GM23338 (cell line): ENCODE measurements at regions not wholly inside any gene's neighbourhood (a gene's known extent, or its start where the extent isn't known, plus 50 kb on each side); places are given as distances from the start of the nearest gene placed in this dataset.

Experiments
- ATAC-seq: fragments of 200-7000 bp; cut with Tn5 transposase; 3 replicates; pipeline ENCODE4 v1.9.1; 2020
- DNase-seq: peaks from one replicate; pipeline ENCODE4 v3.0.0-alpha.2; 2015; ENCODE audit warnings: low spot score
- H2AFZ ChIP-seq: fragments of 200-600 bp; sonication (generic); 2 replicates; pipeline ENCODE4 v1.8.0; 2016; ENCODE audit warnings: antibody characterized with exemption, mild to moderate bottlenecking, moderate library complexity
- H3F3A ChIP-seq: fragments of 200-600 bp; sonication (generic); replicated peaks from 2 replicates; pipeline ENCODE4 v1.8.0; 2017; ENCODE audit warnings: antibody characterized with exemption, mixed run types, low read depth
- H3K27ac ChIP-seq: fragments of 200-600 bp; sonication (generic); 2 replicates; pipeline ENCODE4 v1.6.1; 2016; ENCODE audit warnings: low read depth
- H3K27me3 ChIP-seq: fragments of 200-600 bp; sonication (generic); 2 replicates; pipeline ENCODE4 v1.8.0; 2016; ENCODE audit warnings: mild to moderate bottlenecking, mixed run types, moderate library complexity; ENCODE audit not compliant: insufficient read depth
- H3K36me3 ChIP-seq: fragments of 200-600 bp; sonication (generic); 2 replicates; pipeline ENCODE4 v1.8.0; 2016; ENCODE audit warnings: mild to moderate bottlenecking; ENCODE audit not compliant: insufficient read depth
- H3K4me1 ChIP-seq: fragments of 200-600 bp; sonication (generic); 2 replicates; pipeline ENCODE4 v1.8.0; 2016; ENCODE audit warnings: mild to moderate bottlenecking, moderate library complexity; ENCODE audit not compliant: insufficient read depth
- H3K4me2 ChIP-seq: fragments of 200-600 bp; sonication (generic); 2 replicates; pipeline ENCODE4 v1.7.1; 2017; ENCODE audit warnings: mixed run types
- H3K4me3 ChIP-seq: fragments of 200-600 bp; sonication (generic); 2 replicates; pipeline ENCODE4 v1.6.1; 2016; ENCODE audit warnings: mixed run types
- H3K79me2 ChIP-seq: fragments of 200-600 bp; sonication (generic); replicated peaks from 2 replicates; pipeline ENCODE4 v1.8.0; 2017; ENCODE audit warnings: mild to moderate bottlenecking; ENCODE audit not compliant: insufficient read depth
- H3K9me2 ChIP-seq: fragments of 200-600 bp; sonication (generic); 2 replicates; pipeline ENCODE4 v1.8.0; 2017; ENCODE audit not compliant: insufficient read depth
- H4K20me1 ChIP-seq: fragments of 200-600 bp; sonication (generic); replicated peaks from 2 replicates; pipeline ENCODE4 v1.8.0; 2017; ENCODE audit warnings: mild to moderate bottlenecking; ENCODE audit not compliant: insufficient read depth
- H3K27ac Mint-ChIP-seq: 2 replicates; pipeline ENCODE4 v1.8.0; 2020; ENCODE audit warnings: inconsistent platforms, mild to moderate bottlenecking, moderate library complexity, mixed read lengths
- H3K27me3 Mint-ChIP-seq: 3 replicates; pipeline ENCODE4 v1.8.0; 2022; ENCODE audit warnings: low read depth, mild to moderate bottlenecking, moderate library complexity, mixed read lengths, inconsistent platforms; ENCODE audit not compliant: insufficient read depth, poor library complexity
- H3K36me3 Mint-ChIP-seq: 3 replicates; pipeline ENCODE4 v1.8.0; 2021; ENCODE audit warnings: low read depth, mild to moderate bottlenecking, inconsistent platforms, moderate library complexity, mixed read lengths
- H3K4me1 Mint-ChIP-seq: 3 replicates; pipeline ENCODE4 v1.8.0; 2020; ENCODE audit warnings: mild to moderate bottlenecking, inconsistent platforms, mixed read lengths
- H3K4me3 Mint-ChIP-seq: 3 replicates; pipeline ENCODE4 v1.8.0; 2021; ENCODE audit warnings: moderate library complexity, mild to moderate bottlenecking, inconsistent platforms, mixed read lengths
- H3K9me3 Mint-ChIP-seq: 3 replicates; pipeline ENCODE4 v1.8.0; 2020; ENCODE audit warnings: moderate library complexity, mild to moderate bottlenecking, inconsistent platforms, mixed read lengths
- CREB1 ChIP-seq: fragments of 250-450 bp; sonication (Bioruptor Pico); IDR thresholded peaks from 2 replicates; pipeline ENCODE4 v1.5.0; 2020; ENCODE audit warnings: low read depth, mild to moderate bottlenecking, moderate library complexity
- EZH2 ChIP-seq: fragments of 200-600 bp; sonication (generic); IDR thresholded peaks from one replicate; pipeline ENCODE4 v1.8.0; 2017; ENCODE audit warnings: antibody characterized with exemption, mild to moderate bottlenecking, low read depth; ENCODE audit not compliant: unreplicated experiment
- EZH2phosphoT487 ChIP-seq: fragments of 200-600 bp; sonication (generic); IDR thresholded peaks from one replicate; pipeline ENCODE4 v1.8.1; 2018; ENCODE audit warnings: antibody characterized with exemption; ENCODE audit not compliant: unreplicated experiment
- JUNB ChIP-seq: IDR thresholded peaks from one replicate; pipeline ENCODE4 v1.6.1; 2016; ENCODE audit warnings: antibody characterized with exemption; ENCODE audit not compliant: unreplicated experiment
- POLR2AphosphoS5 ChIP-seq: IDR thresholded peaks from 2 replicates; pipeline ENCODE4 v1.6.1; 2016; ENCODE audit warnings: antibody characterized with exemption, low read depth
- STAT1 ChIP-seq: IDR thresholded peaks from one replicate; pipeline ENCODE4 v1.6.1; 2016; ENCODE audit warnings: antibody characterized with exemption; ENCODE audit not compliant: unreplicated experiment
- ZNF114 ChIP-seq: fragments of 250-450 bp; sonication (Bioruptor Pico); IDR thresholded peaks from 2 replicates; pipeline ENCODE4 v1.5.0; 2020; ENCODE audit warnings: mild to moderate bottlenecking, moderate library complexity
- ZNF331 ChIP-seq: fragments of 250-450 bp; sonication (Bioruptor Pico); IDR thresholded peaks from 2 replicates; pipeline ENCODE4 v1.5.0; 2020; ENCODE audit warnings: low read depth, mild to moderate bottlenecking, moderate library complexity
- TF ChIP-seq, protein P1 (sequence below): IDR thresholded peaks from one replicate; pipeline ENCODE4 v1.6.1; 2018; ENCODE audit warnings: antibody characterized with exemption; ENCODE audit not compliant: unreplicated experiment
- TF ChIP-seq, protein P2 (sequence below): fragments of 250-450 bp; sonication (Bioruptor Pico); IDR thresholded peaks from 2 replicates; pipeline ENCODE4 v1.5.0; 2020; ENCODE audit warnings: mild to moderate bottlenecking, moderate library complexity
- TF ChIP-seq, protein P3 (sequence below), 2 experiments: fragments of 200-600 bp in 1 of 2; sonication (generic) in 1 of 2; conservative IDR thresholded peaks; 2 replicates each; pipeline versions ENCODE4 v1.5.1 to v1.6.1; 2016 to 2017; ENCODE audit warnings: antibody characterized with exemption in 2 of 2, low read depth in 2 of 2, mild to moderate bottlenecking in 2 of 2, moderate library complexity in 1 of 2
- TF ChIP-seq, protein P4 (sequence below): IDR thresholded peaks from 2 replicates; pipeline ENCODE4 v1.6.1; 2016; ENCODE audit warnings: antibody characterized with exemption

DNA sequence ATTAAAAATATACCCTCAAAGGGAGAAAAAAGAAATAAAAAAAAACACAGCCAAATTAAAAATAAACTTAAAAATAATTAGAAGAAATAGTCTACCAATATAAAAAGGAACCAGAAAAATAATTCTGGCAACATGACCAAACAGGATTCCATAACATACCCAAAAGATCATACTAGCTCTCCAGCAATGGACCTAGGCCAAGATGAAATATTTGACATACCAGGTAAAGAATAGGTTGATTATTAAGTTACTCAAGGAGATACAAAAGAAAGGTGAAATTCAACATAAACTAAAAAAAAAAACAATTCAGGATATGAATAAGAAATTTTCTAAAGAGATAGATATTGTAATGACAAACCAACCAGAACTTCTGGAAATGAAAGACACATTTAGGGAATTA is 121.3 kb upstream of the SCAF11 start:
- DNase-seq (no peak), ATAC-seq (no peak)
- no peak overlapping the region for H2AFZ ChIP-seq
- no peaks in the 10 kb centered on the region for H3K36me3 ChIP-seq
- no peaks in the 10 kb centered on the region for H3F3A ChIP-seq
- no peak overlapping the region for H3K4me3 ChIP-seq
- peaks cover 6% of the 10 kb centered on the region; the same call in 2 of the 3 replicates for H3K4me1 Mint-ChIP-seq
- H3K27me3 Mint-ChIP-seq, result no peaks in the 10 kb centered on the region
- H3K27me3 ChIP-seq, result no peaks in the 10 kb centered on the region
- no peaks in the 10 kb centered on the region for H3K79me2 ChIP-seq
- no peaks in the 10 kb centered on the region for H4K20me1 ChIP-seq
- no peak overlapping the region for H3K4me2 ChIP-seq
- H3K9me3 Mint-ChIP-seq, result peaks cover 11% of the 10 kb centered on the region; the same call in 2 of the 3 replicates
- no peak overlapping the region for H3K27ac Mint-ChIP-seq
- H3K4me3 Mint-ChIP-seq, result no peak overlapping the region
- H3K27ac ChIP-seq, result no peak overlapping the region
- TF ChIP-seq, protein P1, sequence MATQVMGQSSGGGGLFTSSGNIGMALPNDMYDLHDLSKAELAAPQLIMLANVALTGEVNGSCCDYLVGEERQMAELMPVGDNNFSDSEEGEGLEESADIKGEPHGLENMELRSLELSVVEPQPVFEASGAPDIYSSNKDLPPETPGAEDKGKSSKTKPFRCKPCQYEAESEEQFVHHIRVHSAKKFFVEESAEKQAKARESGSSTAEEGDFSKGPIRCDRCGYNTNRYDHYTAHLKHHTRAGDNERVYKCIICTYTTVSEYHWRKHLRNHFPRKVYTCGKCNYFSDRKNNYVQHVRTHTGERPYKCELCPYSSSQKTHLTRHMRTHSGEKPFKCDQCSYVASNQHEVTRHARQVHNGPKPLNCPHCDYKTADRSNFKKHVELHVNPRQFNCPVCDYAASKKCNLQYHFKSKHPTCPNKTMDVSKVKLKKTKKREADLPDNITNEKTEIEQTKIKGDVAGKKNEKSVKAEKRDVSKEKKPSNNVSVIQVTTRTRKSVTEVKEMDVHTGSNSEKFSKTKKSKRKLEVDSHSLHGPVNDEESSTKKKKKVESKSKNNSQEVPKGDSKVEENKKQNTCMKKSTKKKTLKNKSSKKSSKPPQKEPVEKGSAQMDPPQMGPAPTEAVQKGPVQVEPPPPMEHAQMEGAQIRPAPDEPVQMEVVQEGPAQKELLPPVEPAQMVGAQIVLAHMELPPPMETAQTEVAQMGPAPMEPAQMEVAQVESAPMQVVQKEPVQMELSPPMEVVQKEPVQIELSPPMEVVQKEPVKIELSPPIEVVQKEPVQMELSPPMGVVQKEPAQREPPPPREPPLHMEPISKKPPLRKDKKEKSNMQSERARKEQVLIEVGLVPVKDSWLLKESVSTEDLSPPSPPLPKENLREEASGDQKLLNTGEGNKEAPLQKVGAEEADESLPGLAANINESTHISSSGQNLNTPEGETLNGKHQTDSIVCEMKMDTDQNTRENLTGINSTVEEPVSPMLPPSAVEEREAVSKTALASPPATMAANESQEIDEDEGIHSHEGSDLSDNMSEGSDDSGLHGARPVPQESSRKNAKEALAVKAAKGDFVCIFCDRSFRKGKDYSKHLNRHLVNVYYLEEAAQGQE, result no peak
- TF ChIP-seq POLR2AphosphoS5, result no peak
- no peak for TF ChIP-seq STAT1
- no peak for TF ChIP-seq CREB1 (CRISPR knock-in tag)
- TF ChIP-seq ZNF331 (CRISPR knock-in tag), result no peak
- TF ChIP-seq, protein P2, sequence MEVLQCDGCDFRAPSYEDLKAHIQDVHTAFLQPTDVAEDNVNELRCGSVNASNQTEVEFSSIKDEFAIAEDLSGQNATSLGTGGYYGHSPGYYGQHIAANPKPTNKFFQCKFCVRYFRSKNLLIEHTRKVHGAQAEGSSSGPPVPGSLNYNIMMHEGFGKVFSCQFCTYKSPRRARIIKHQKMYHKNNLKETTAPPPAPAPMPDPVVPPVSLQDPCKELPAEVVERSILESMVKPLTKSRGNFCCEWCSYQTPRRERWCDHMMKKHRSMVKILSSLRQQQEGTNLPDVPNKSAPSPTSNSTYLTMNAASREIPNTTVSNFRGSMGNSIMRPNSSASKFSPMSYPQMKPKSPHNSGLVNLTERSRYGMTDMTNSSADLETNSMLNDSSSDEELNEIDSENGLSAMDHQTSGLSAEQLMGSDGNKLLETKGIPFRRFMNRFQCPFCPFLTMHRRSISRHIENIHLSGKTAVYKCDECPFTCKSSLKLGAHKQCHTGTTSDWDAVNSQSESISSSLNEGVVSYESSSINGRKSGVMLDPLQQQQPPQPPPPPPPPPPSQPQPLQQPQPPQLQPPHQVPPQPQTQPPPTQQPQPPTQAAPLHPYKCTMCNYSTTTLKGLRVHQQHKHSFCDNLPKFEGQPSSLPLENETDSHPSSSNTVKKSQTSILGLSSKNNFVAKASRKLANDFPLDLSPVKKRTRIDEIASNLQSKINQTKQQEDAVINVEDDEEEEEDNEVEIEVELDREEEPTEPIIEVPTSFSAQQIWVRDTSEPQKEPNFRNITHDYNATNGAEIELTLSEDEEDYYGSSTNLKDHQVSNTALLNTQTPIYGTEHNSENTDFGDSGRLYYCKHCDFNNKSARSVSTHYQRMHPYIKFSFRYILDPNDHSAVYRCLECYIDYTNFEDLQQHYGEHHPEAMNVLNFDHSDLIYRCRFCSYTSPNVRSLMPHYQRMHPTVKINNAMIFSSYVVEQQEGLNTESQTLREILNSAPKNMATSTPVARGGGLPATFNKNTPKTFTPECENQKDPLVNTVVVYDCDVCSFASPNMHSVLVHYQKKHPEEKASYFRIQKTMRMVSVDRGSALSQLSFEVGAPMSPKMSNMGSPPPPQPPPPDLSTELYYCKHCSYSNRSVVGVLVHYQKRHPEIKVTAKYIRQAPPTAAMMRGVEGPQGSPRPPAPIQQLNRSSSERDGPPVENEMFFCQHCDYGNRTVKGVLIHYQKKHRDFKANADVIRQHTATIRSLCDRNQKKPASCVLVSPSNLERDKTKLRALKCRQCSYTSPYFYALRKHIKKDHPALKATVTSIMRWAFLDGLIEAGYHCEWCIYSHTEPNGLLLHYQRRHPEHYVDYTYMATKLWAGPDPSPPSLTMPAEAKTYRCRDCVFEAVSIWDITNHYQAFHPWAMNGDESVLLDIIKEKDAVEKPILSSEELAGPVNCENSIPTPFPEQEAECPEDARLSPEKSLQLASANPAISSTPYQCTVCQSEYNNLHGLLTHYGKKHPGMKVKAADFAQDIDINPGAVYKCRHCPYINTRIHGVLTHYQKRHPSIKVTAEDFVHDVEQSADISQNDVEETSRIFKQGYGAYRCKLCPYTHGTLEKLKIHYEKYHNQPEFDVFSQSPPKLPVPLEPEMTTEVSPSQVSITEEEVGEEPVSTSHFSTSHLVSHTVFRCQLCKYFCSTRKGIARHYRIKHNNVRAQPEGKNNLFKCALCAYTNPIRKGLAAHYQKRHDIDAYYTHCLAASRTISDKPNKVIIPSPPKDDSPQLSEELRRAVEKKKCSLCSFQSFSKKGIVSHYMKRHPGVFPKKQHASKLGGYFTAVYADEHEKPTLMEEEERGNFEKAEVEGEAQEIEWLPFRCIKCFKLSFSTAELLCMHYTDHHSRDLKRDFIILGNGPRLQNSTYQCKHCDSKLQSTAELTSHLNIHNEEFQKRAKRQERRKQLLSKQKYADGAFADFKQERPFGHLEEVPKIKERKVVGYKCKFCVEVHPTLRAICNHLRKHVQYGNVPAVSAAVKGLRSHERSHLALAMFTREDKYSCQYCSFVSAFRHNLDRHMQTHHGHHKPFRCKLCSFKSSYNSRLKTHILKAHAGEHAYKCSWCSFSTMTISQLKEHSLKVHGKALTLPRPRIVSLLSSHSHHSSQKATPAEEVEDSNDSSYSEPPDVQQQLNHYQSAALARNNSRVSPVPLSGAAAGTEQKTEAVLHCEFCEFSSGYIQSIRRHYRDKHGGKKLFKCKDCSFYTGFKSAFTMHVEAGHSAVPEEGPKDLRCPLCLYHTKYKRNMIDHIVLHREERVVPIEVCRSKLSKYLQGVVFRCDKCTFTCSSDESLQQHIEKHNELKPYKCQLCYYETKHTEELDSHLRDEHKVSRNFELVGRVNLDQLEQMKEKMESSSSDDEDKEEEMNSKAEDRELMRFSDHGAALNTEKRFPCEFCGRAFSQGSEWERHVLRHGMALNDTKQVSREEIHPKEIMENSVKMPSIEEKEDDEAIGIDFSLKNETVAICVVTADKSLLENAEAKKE (CRISPR knock-in tag), result no peak
- no peak for TF ChIP-seq EZH2
- TF ChIP-seq JUNB, result no peak
- TF ChIP-seq, protein P3, sequence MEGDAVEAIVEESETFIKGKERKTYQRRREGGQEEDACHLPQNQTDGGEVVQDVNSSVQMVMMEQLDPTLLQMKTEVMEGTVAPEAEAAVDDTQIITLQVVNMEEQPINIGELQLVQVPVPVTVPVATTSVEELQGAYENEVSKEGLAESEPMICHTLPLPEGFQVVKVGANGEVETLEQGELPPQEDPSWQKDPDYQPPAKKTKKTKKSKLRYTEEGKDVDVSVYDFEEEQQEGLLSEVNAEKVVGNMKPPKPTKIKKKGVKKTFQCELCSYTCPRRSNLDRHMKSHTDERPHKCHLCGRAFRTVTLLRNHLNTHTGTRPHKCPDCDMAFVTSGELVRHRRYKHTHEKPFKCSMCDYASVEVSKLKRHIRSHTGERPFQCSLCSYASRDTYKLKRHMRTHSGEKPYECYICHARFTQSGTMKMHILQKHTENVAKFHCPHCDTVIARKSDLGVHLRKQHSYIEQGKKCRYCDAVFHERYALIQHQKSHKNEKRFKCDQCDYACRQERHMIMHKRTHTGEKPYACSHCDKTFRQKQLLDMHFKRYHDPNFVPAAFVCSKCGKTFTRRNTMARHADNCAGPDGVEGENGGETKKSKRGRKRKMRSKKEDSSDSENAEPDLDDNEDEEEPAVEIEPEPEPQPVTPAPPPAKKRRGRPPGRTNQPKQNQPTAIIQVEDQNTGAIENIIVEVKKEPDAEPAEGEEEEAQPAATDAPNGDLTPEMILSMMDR (conservative IDR thresholded peaks at IDR 0.05; ENCODE audit: low read depth in 2 of 2), result no peak
- TF ChIP-seq EZH2phosphoT487, result no peak
- TF ChIP-seq, protein P4, sequence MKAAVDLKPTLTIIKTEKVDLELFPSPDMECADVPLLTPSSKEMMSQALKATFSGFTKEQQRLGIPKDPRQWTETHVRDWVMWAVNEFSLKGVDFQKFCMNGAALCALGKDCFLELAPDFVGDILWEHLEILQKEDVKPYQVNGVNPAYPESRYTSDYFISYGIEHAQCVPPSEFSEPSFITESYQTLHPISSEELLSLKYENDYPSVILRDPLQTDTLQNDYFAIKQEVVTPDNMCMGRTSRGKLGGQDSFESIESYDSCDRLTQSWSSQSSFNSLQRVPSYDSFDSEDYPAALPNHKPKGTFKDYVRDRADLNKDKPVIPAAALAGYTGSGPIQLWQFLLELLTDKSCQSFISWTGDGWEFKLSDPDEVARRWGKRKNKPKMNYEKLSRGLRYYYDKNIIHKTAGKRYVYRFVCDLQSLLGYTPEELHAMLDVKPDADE, result no peak
- no peak for TF ChIP-seq ZNF114 (CRISPR knock-in tag)
- H3K36me3 Mint-ChIP-seq, result no peaks in the 10 kb centered on the region
- 0 out of 2 replicates have a peak, but pooled peaks cover 10% of the 10 kb centered on the region for H3K9me2 ChIP-seq
- no peaks in the 10 kb centered on the region for H3K4me1 ChIP-seq
